Uterus (tissue), 3 donors: ENCODE measurements at regions not wholly inside any gene's neighbourhood (a gene's known extent, or its start where the extent isn't known, plus 50 kb on each side); places are given as distances from the start of the nearest gene placed in this dataset. TPM values are rescaled to one million over a fixed set of nuclear protein-coding genes. Genes with fewer than 3 reads are reported as not detected.

Experiments used
- DNase-seq, 2 donors: peaks; one replicate each; pipeline ENCODE4 v3.0.0-alpha.2; 2019 to 2020
- H3K27ac ChIP-seq, 2 donors: fragments of 200-600 bp; sonication (generic); 1 replicate in 1 of 2; 2 replicates in 1 of 2; pipeline ENCODE4 v1.5.1; 2016 to 2018
- H3K27me3 ChIP-seq, 2 donors: fragments of 200-600 bp; sonication (generic); one replicate each; pipeline ENCODE4 v1.5.1; 2018 to 2019; ENCODE audit warnings: control low read depth in 1 of 2
- H3K36me3 ChIP-seq, 2 donors: fragments of 200-600 bp; sonication (generic); one replicate each; pipeline ENCODE4 v1.5.1; 2019; ENCODE audit warnings: control low read depth in 1 of 2
- H3K4me1 ChIP-seq, 2 donors: fragments of 200-600 bp; sonication (generic); one replicate each; pipeline ENCODE4 v1.5.1; 2018 to 2019; ENCODE audit warnings: control low read depth in 1 of 2
- H3K4me3 ChIP-seq, 2 donors: fragments of 200-600 bp; sonication (generic); 1 replicate in 1 of 2; 2 replicates in 1 of 2; pipeline ENCODE4 v1.5.1; 2018 to 2019; ENCODE audit warnings: mild to moderate bottlenecking in 1 of 2
- H3K9me3 ChIP-seq, 2 donors: fragments of 200-600 bp; sonication (generic); one replicate each; pipeline ENCODE4 v1.5.1; 2019; ENCODE audit warnings: control low read depth in 1 of 2
- POLR2A ChIP-seq, 2 donors: fragments of 450-650 bp; IDR thresholded peaks; one replicate each; pipeline ENCODE4 v1.6.1; 2016; ENCODE audit warnings: antibody characterized with exemption in 2 of 2, mild to moderate bottlenecking in 1 of 2, moderate library complexity in 1 of 2
- intact Hi-C: fragments of 100-400 bp; cut with DNase I; formaldehyde crosslinking; loops from one replicate; pipeline ENCODE4 v1.15.1; 2023; ENCODE audit warnings: low total_unique reads
- small RNA-seq: library from RNA; depleted of rRNA; stranded (forward); fragments of <200 nt; gene quantifications from one replicate; pipeline ENCODE3, GENCODE V24; 2016
- TF ChIP-seq, protein P1 (sequence below), 4 experiments: fragments of 200-600 bp in 2 of 4; fragments of 450-650 bp in 2 of 4; sonication (generic) in 2 of 4; IDR thresholded peaks; one replicate each; pipeline ENCODE4 v1.5.1; 2016 to 2019; ENCODE audit warnings: antibody characterized with exemption in 4 of 4, mild to moderate bottlenecking in 2 of 4, moderate library complexity in 1 of 4
- donor health status: DM: yes; HTN: yes; CAD: no.

DNA sequence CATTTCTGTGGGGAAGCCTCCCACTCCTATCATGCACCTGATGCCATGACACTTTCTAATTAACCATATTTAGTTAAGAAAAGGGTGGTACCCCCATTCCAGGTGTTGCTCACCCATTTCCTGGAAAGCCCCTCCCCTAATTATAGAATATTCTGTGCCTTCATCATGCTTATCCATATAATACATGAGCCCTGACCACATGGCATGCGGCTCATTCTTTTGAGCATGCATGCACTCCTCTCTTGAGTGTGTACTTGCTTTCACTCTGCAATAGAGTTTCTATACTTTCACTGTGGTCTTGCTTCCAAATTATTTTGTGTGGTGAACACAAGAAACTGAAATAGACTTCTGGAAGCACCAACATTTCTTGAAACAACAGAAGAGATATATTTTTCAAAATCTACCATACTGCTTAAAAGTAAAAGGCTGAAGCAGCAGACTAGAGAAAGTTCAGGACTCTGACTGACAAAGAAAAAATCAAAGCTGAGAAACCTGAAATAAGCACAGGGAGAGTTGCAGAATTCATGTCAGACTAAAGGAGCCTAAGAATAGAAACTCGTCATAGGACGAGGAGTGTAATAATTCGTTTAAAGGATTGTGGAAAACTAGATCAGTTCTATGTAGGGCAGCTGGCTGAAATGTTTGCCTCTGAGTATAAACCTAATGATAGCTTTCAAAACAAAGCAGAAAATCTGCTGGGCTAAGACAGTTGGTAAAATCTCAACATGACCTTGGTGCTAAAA, 144.8 kb downstream of the KITLG start:
- Histone ChIP-seq H3K27me3 (no peaks in the 10 kb centered on the region), H3K4me3 (no peak overlapping the region), H3K36me3 (no peaks in the 10 kb centered on the region), H3K4me1 (peaks cover 0 to 6% of the 10 kb centered on the region in 2 donors), H3K27ac (peak overlapping the region in 1 of 2 donors; percentile 13), H3K9me3 (no peaks in the 10 kb centered on the region)
- intact Hi-C loops = no loop called here
- no peak for DNase-seq
- TF ChIP-seq, protein P1, sequence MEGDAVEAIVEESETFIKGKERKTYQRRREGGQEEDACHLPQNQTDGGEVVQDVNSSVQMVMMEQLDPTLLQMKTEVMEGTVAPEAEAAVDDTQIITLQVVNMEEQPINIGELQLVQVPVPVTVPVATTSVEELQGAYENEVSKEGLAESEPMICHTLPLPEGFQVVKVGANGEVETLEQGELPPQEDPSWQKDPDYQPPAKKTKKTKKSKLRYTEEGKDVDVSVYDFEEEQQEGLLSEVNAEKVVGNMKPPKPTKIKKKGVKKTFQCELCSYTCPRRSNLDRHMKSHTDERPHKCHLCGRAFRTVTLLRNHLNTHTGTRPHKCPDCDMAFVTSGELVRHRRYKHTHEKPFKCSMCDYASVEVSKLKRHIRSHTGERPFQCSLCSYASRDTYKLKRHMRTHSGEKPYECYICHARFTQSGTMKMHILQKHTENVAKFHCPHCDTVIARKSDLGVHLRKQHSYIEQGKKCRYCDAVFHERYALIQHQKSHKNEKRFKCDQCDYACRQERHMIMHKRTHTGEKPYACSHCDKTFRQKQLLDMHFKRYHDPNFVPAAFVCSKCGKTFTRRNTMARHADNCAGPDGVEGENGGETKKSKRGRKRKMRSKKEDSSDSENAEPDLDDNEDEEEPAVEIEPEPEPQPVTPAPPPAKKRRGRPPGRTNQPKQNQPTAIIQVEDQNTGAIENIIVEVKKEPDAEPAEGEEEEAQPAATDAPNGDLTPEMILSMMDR (IDR thresholded peaks at IDR 0.05) = no peak
- no peak for TF ChIP-seq POLR2A (IDR thresholded peaks at IDR 0.05)

DNA sequence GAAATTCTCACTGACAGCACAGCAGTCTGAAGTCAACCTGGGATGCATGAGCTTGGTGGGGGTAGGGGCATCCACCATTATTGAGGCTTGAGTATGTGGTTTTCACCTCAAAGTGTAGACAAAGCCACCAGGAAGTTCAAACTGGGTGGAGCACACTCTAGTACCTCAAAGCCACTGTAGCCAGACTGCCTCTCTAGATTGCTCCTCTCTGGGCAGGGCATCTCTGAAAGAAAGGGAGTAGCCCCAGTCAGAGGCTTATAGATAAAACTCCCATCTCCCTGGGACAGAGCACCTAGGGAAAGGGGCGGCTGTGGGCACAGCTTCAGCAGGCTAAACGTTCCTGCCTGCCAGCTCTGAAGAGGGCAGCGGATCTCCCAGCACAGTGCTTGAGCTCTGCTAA, 143.0 kb downstream of the KITLG start:
- H3K4me1 ChIP-seq = peaks cover 0 to 5% of the 10 kb centered on the region in 2 donors
- no peaks in the 10 kb centered on the region for H3K9me3 ChIP-seq
- no peak for DNase-seq
- no peaks in the 10 kb centered on the region for H3K27me3 ChIP-seq
- H3K27ac ChIP-seq = no peak overlapping the region
- TF ChIP-seq, protein P1 (IDR thresholded peaks at IDR 0.05) = no peak
- TF ChIP-seq POLR2A (IDR thresholded peaks at IDR 0.05) = no peak
- no peak overlapping the region for H3K4me3 ChIP-seq
- no peaks in the 10 kb centered on the region for H3K36me3 ChIP-seq
- intact Hi-C loops = no loop called here

Small RNAs in the stretch of these regions (small RNA-seq; reads per million reads assigned to genes)
- gene RF00019 = not detected
